HG02884 (cell line): ENCODE measurements at regions not wholly inside any gene's neighbourhood (a gene's known extent, or its start where the extent isn't known, plus 50 kb on each side); places are given as distances from the start of the nearest gene placed in this dataset.

Experiments
- ATAC-seq: cut with Tn5 transposase; IDR thresholded peaks from one replicate; pipeline ENCODE4 v1.9.1; 2021; ENCODE audit warnings: mild to moderate bottlenecking, moderate library complexity; ENCODE audit not compliant: unreplicated experiment

GRCh38 chr21:15233611-15234010 is 168.8 kb upstream of the NRIP1 start:
- no peak for ATAC-seq

DNA sequence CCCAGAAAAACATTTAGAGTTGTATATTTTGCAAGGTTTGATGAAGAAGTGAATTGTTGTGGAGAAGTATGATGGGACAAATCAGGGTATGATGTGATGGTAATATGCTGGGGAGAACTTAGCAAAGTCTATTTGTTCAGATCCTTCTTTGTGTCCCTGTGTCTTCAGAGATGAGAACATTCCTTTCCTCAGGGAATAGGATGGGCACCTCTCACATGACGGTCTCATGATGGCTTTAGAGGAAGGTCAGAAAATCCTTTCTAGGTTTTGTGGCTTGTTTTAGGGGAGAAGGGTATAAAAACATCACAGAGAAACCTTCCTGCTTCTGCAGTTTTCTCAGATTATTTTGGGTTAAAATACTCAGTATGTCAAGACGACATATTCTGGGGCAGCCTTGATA is 171.3 kb upstream of the NRIP1 start:
- no peak for ATAC-seq

DNA sequence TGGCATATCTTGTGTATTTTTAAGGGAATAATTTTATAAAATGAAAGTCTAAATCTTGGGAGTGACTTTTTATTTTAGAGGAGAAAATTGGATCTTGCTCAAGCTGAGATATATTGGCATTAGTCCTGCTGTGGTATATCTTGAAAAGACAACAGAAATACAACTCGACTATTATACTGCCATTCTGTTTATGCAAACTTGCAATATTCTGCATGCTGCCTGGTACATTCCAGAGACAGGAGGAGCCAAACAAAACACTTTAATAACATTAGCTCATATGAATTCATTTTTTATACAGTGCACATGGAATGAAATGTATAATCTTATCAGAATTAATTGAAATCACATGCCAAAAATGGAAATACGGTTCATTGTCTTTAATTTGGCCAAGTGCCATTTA is 176.0 kb upstream of the NRIP1 start:
- no peak for ATAC-seq

GRCh38 chr21:15241997-15242736 is 177.4 kb upstream of the NRIP1 start:
- no peak for ATAC-seq

DNA sequence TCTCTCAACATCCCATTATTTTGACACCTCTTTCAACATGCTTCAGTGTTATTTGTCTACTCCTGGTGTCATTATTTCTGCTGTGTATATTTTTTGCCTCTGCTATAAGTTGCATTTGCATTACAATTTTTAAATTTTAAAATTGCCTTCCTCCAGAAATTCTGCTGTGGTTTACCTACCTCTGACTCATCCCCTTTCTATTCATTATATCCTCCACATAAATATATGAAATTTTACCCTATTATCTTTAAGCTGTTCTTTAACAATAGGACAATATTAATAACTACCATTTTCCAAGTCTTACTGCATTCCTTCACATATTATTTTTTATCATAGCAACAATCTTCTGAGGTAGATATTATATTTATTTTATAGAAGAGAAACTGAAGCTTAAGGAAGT is 178.1 kb upstream of the NRIP1 start:
- no peak for ATAC-seq

GRCh38 chr21:15243406-15243805 is 178.6 kb upstream of the NRIP1 start:
- ATAC-seq, result no peak

DNA sequence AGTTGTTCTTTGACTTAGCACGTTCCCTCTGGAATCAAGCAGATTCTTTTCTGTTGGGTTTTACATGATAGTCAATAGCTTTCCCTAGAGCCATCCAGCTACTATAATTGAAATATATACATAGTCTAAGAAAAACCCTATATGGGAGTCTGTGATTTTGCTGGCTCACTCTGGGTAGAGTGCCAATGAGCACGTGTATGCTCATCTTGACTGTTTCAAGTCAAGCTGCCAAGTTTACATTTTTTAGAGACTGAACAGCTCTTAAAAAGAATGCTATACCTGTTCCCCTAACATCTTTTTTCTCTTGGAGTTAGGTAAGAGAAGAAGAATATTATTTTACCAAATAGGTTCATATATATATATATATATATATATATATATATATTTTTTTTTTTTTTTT is 182.8 kb upstream of the NRIP1 start:
- ATAC-seq, result no peak

- no peak for ATAC-seq
These were observed 184.6 kb upstream of the NRIP1 start for GRCh38 chr21:15249285-15249993.

DNA sequence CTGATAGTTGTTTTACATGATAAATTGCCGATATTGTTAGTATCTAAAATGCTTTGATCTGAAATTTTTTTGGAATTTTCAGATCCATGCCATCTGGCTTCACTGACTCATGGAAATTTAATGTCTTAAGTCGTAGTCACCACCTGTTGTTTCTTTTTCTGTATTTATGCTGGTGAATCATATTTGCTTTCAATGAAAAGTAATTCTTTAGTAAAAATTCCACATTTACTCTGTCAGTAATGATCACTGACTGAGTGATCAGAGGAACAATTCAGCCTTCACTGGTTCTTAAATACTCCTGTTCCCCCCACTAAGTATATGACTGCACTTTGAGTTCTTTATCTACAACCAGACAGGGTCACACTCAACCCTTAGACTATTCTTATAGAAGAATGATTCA is 185.6 kb upstream of the NRIP1 start:
- no peak for ATAC-seq

DNA sequence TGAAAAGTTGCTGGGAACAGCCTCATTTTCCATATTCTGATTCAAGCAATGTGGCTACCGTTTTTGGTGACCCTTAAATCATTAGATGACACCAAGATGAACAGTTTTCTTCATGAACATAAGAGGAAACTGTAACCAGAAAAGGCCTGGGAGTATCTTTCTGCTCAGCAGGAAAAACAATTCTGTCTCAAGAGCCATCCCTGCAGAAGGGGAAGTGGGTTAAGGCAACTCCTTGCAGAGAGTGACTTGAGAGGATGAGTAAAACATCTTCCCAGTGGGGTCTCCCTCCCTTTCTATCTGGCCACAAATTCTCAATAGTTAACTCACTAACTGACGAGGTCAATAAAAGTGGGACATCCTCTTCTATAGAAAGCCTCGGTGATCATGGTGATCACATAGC is 187.6 kb upstream of the NRIP1 start:
- no peak for ATAC-seq

DNA sequence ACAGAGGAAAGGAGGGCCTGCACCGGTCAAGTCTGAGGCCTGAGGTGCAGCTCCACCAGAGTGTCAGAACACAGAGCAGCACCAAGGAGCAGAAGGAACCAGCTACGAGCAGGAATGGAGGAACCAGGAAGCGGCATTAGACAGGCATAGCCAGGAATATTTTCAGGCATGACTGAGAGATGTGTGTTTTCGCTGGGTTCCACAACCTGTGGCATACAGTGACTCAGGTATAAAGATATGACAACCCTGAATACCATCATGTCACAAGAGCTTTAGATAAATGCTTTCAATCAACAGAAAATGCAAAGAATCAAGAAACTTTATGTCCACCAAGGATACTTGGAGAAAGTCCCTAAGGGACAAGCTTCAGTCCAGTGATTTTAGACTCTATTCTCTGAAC is 189.3 kb upstream of the NRIP1 start:
- ATAC-seq, result no peak

GRCh38 chr21:15255261-15255660 is 190.5 kb upstream of the NRIP1 start:
- ATAC-seq, result no peak

DNA sequence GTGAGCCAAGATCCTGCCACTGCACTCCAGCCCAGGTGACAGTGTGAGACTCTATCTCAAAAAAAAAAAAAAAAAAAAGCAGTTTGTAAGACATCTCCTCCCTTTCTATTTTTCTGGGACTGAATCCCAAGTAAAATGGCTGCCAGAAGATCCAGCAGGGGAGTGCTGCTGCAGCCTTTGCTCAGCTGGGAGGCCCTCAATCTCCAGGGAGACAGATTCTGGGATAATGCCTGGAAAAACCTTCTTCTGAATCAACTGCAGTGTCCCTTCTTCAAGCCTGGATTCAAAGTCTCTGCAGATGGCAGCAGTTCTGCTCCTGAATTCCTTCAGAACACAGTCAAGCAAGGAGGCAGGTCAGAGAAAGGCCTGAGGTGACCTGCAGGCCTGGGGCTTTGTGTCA is 191.0 kb upstream of the NRIP1 start:
- ATAC-seq, result no peak

DNA sequence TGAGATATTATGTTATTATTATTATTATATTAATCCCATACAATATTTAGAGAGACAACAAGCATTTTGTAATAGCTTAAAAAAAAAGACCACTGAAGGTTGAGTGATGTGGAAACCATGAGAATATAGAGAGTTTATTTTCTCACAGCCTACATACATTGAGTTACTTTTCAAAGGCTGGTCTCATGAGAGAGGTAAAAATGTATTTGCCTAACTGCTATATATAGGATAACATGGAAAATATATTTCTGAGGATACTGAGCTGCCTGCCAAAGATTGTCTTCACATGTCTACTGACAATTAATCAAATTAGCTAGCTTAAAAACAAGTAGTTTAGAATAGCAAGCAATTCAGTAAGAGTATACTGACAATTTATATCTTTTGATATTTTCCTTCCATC is 192.2 kb upstream of the NRIP1 start:
- no peak for ATAC-seq

GRCh38 chr21:15257646-15258045 is 192.8 kb upstream of the NRIP1 start:
- no peak for ATAC-seq

DNA sequence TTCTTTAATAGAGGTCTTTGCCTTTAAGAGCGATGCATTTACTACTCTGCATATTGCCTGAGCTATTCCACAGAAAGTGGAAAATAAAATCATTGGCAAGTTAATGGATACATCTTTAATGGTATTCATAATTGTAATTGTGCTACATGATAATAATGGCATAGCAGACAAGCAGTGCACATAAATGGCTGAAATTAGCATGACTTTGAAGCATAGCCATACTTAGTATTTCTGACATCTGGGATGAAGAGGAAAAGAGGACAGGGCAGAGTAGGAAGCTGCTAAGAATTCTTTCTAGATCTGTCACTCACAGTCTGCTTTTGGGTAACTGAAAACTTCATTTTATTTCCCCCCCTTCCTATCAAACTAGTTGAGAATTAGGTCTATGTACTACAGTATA is 195.0 kb upstream of the NRIP1 start:
- no peak for ATAC-seq

GRCh38 chr21:15260604-15261003 is 195.8 kb upstream of the NRIP1 start:
- no peak for ATAC-seq

GRCh38 chr21:15264084-15264665 is 199.4 kb upstream of the NRIP1 start:
- no peak for ATAC-seq

- ATAC-seq, result no peak
These were observed 207.4 kb upstream of the NRIP1 start for GRCh38 chr21:15272171-15272570.

- no peak for ATAC-seq
These were observed 207.8 kb upstream of the NRIP1 start for GRCh38 chr21:15272591-15272990.

GRCh38 chr21:15273244-15273643 is 208.4 kb upstream of the NRIP1 start:
- ATAC-seq, result no peak
